IMR-90 (cell line): ENCODE measurements at regions not wholly inside any gene's neighbourhood (a gene's known extent, or its start where the extent isn't known, plus 50 kb on each side); places are given as distances from the start of the nearest gene placed in this dataset.

Source experiments
- ATAC-seq: fragments of 200-7000 bp; cut with Tn5 transposase; 2 replicates; pipeline ENCODE4 v1.9.1; 2020; ENCODE audit warnings: low read depth, mild to moderate bottlenecking, moderate library complexity
- BruUV-seq: library from RNA; stranded (reverse); fragments of 400-500 nt; replicated peaks from 2 replicates; lab custom pipeline; 2021; lab: Mats Ljungman, UMichigan
- CTCF ChIA-PET: fragments of 300-600 bp; formaldehyde crosslinking; extraction: SDS; loops from one replicate; lab custom pipeline; 2021; ENCODE audit warnings: antibody characterized with exemption; lab: Yijun Ruan, JAX
- POLR2A ChIA-PET: fragments of 300-600 bp; sonication (Branson Sonifier 250); formaldehyde crosslinking; loops from one replicate; lab custom pipeline; 2022; ENCODE audit warnings: antibody characterized with exemption; ENCODE audit not compliant: unreplicated experiment; lab: Charles Lee
- DNase-seq: peaks from one replicate; pipeline ENCODE4 v3.0.0; 2013
- H2AFZ ChIP-seq: replicated peaks from 2 replicates; pipeline ENCODE3; 2013; ENCODE audit warnings: low read length, mild to moderate bottlenecking; ENCODE audit not compliant: poor library complexity
- H2AK5ac ChIP-seq: 2 replicates; pipeline ENCODE4 v1.6.1; 2013; ENCODE audit warnings: low read depth, low read length, inconsistent platforms
- H2AK9ac ChIP-seq: replicated peaks from 2 replicates; pipeline ENCODE3; 2013; ENCODE audit warnings: mild to moderate bottlenecking, low read depth, low read length, moderate library complexity; ENCODE audit not compliant: poor library complexity
- H2BK120ac ChIP-seq: 2 replicates; pipeline ENCODE4 v1.6.1; 2013; ENCODE audit warnings: low read depth, low read length, inconsistent platforms
- H2BK15ac ChIP-seq: 3 replicates; pipeline ENCODE4 v1.6.1; 2013; ENCODE audit warnings: low read depth, low read length, inconsistent platforms
- H2BK20ac ChIP-seq: 2 replicates; pipeline ENCODE4 v1.6.1; 2013; ENCODE audit warnings: low read depth, mild to moderate bottlenecking, inconsistent platforms, low read length, moderate library complexity
- H2BK5ac ChIP-seq: 2 replicates; pipeline ENCODE4 v1.6.1; 2013; ENCODE audit warnings: mild to moderate bottlenecking, low read depth, low read length, inconsistent platforms; ENCODE audit not compliant: poor library complexity, severe bottlenecking
- H3K14ac ChIP-seq: replicated peaks from 2 replicates; pipeline ENCODE4 v1.6.1; 2013; ENCODE audit warnings: low read depth, low read length, inconsistent platforms
- H3K18ac ChIP-seq: 2 replicates; pipeline ENCODE4 v1.6.1; 2013; ENCODE audit warnings: low read depth, low read length, control low read depth
- H3K23ac ChIP-seq: 2 replicates; pipeline ENCODE4 v1.6.1; 2013; ENCODE audit warnings: low read depth, low read length, inconsistent platforms
- H3K27ac ChIP-seq: 2 replicates; pipeline ENCODE4 v1.5.1; 2013; ENCODE audit warnings: mild to moderate bottlenecking, control low read depth, low read length; ENCODE audit not compliant: insufficient read depth
- H3K27me3 ChIP-seq: 2 replicates; pipeline ENCODE4 v1.6.1; 2013; ENCODE audit warnings: low read length; ENCODE audit not compliant: control insufficient read depth, insufficient read depth
- H3K36me3 ChIP-seq: 2 replicates; pipeline ENCODE4 v1.6.1; 2013; ENCODE audit warnings: low read length, mixed read lengths; ENCODE audit not compliant: control insufficient read depth, insufficient read depth
- H3K4ac ChIP-seq: 2 replicates; pipeline ENCODE4 v1.6.1; 2013; ENCODE audit warnings: low read depth, low read length, inconsistent platforms
- H3K4me1 ChIP-seq: 2 replicates; pipeline ENCODE4 v1.6.1; 2013; ENCODE audit warnings: low read length, mixed read lengths; ENCODE audit not compliant: control insufficient read depth, insufficient read depth
- H3K4me2 ChIP-seq: 2 replicates; pipeline ENCODE4 v1.6.1; 2013; ENCODE audit warnings: low read depth, mild to moderate bottlenecking, control low read depth, low read length, moderate library complexity
- H3K4me3 ChIP-seq: 2 replicates; pipeline ENCODE4 v1.5.1; 2013; ENCODE audit warnings: low read depth, mild to moderate bottlenecking, control low read depth, low read length, moderate library complexity; ENCODE audit not compliant: insufficient read depth
- H3K56ac ChIP-seq: 2 replicates; pipeline ENCODE4 v1.6.1; 2013; ENCODE audit warnings: low read length, inconsistent platforms; ENCODE audit not compliant: insufficient read depth; ENCODE audit errors: extremely low read depth
- H3K79me1 ChIP-seq, 2 experiments: 2 replicates each; pipeline ENCODE4 v1.6.1; 2013; ENCODE audit warnings: low read length in 2 of 2, inconsistent platforms in 1 of 2, low read depth in 1 of 2
- H3K9ac ChIP-seq: 2 replicates; pipeline ENCODE4 v1.6.1; 2013; ENCODE audit warnings: low read depth, low read length, control low read depth
- H3K9me1 ChIP-seq: 2 replicates; pipeline ENCODE4 v1.6.1; 2013; ENCODE audit warnings: low read length, inconsistent platforms; ENCODE audit not compliant: insufficient read depth
- H3K9me3 ChIP-seq: 2 replicates; pipeline ENCODE4 v1.6.1; 2013; ENCODE audit warnings: low read length; ENCODE audit not compliant: control insufficient read depth, insufficient read depth
- H4K20me1 ChIP-seq: 2 replicates; pipeline ENCODE4 v1.6.1; 2013; ENCODE audit warnings: low read length, inconsistent platforms; ENCODE audit not compliant: insufficient read depth
- H4K5ac ChIP-seq: 2 replicates; pipeline ENCODE4 v1.6.1; 2013; ENCODE audit warnings: mild to moderate bottlenecking, low read depth, low read length, control low read depth
- H4K8ac ChIP-seq, 2 experiments: 2 replicates each; pipeline ENCODE4 v1.6.1; 2013; ENCODE audit warnings: low read depth in 2 of 2, low read length in 2 of 2, control low read depth in 1 of 2, inconsistent platforms in 1 of 2
- H4K91ac ChIP-seq: 2 replicates; pipeline ENCODE4 v1.6.1; 2013; ENCODE audit warnings: low read depth, low read length, inconsistent platforms; ENCODE audit not compliant: insufficient read depth
- BHLHE40 ChIP-seq: fragments of 150-350 bp; IDR thresholded peaks from 2 replicates; pipeline ENCODE4 v1.6.1; 2016; ENCODE audit warnings: mild to moderate bottlenecking, low read depth, low read length
- CHD1 ChIP-seq: IDR thresholded peaks from 2 replicates; pipeline ENCODE4 v1.6.1; 2012; ENCODE audit warnings: low read depth, low read length, improper control_type of control experiment
- CTCF ChIP-seq: conservative IDR thresholded peaks from 2 replicates; pipeline ENCODE4 v1.5.1; 2012; ENCODE audit warnings: mild to moderate bottlenecking, low read depth, low read length, improper control_type of control experiment
- MAFK ChIP-seq: IDR thresholded peaks from 2 replicates; pipeline ENCODE4 v1.6.1; 2012; ENCODE audit warnings: low read depth, low read length, improper control_type of control experiment
- MAZ ChIP-seq: IDR thresholded peaks from 2 replicates; pipeline ENCODE4 v1.6.1; 2012; ENCODE audit warnings: low read depth, mild to moderate bottlenecking, low read length, improper control_type of control experiment, moderate library complexity, borderline replicate concordance
- NFE2L2 ChIP-seq: fragments of 150-350 bp; IDR thresholded peaks from 2 replicates; pipeline ENCODE4 v1.6.1; 2016; ENCODE audit warnings: low read depth, mild to moderate bottlenecking, low read length
- POLR2A ChIP-seq: IDR thresholded peaks from 2 replicates; pipeline ENCODE4 v1.6.1; 2012; ENCODE audit warnings: mild to moderate bottlenecking, low read depth, low read length
- RCOR1 ChIP-seq: IDR thresholded peaks from 2 replicates; pipeline ENCODE4 v1.6.1; 2012; ENCODE audit warnings: mild to moderate bottlenecking, low read length, improper control_type of control experiment; ENCODE audit not compliant: insufficient replicate concordance
- RFX5 ChIP-seq: IDR thresholded peaks from 2 replicates; pipeline ENCODE4 v1.8.0; 2012; ENCODE audit warnings: low read depth, mild to moderate bottlenecking, low read length, moderate library complexity
- USF2 ChIP-seq: fragments of 150-350 bp; IDR thresholded peaks from 2 replicates; pipeline ENCODE4 v1.6.1; 2017; ENCODE audit warnings: mild to moderate bottlenecking, antibody characterized with exemption, low read length, low read depth
- WGBS, 2 experiments: methylation state at CpG; one replicate each; pipeline versions ENCODE4 v1.1.5 to v1.1.7; 2013; ENCODE audit warnings: missing lambda C conversion rate in 2 of 2; ENCODE audit not compliant: insufficient read length in 1 of 2; ENCODE audit errors: extremely low coverage in 2 of 2; 5-methylcytosine and 5-hydroxymethylcytosine counted together
- dilution Hi-C: fragments of 300-500 bp; cut with HindIII; formaldehyde crosslinking; loops from one replicate; pipeline ENCODE4 v1.14.3; 2018; ENCODE audit warnings: low sequenced_read_pairs; ENCODE audit not compliant: unreplicated experiment
- in situ Hi-C: fragments of 300-500 bp; cut with MboI; formaldehyde crosslinking; loops from 3 replicates; pipeline ENCODE4 v1.14.3; 2019; ENCODE audit warnings: low sequenced_read_pairs, inconsistent platforms, mixed read lengths
- intact Hi-C: fragments of 100-400 bp; cut with micrococcal nuclease; formaldehyde crosslinking; loops from 2 replicates; pipeline ENCODE4 v1.10.0; 2022

GRCh38 chr10:78473006-78473405 is 439.3 kb downstream of the RPS24 start:
- H3K27me3 ChIP-seq, result peaks cover 11% of the 10 kb centered on the region; the same call in 1 of the 2 replicates
- no peak overlapping the region for H3K23ac ChIP-seq
- no peak overlapping the region for H2AK9ac ChIP-seq
- BruUV-seq, result no TSS peak
- H3K9ac ChIP-seq, result no peak overlapping the region
- H3K27ac ChIP-seq, result no peak overlapping the region
- no peak overlapping the region for H3K4me3 ChIP-seq
- in situ Hi-C loops, result no loop called here
- peaks cover 4% of the 10 kb centered on the region; the same call in 1 of the 2 replicates for H3K4me1 ChIP-seq
- CTCF ChIA-PET, result no interaction called here
- no peak overlapping the region for H3K56ac ChIP-seq
- H2AK5ac ChIP-seq, result no peak overlapping the region
- H3K36me3 ChIP-seq, result no peaks in the 10 kb centered on the region
- H2BK15ac ChIP-seq, result no peak overlapping the region
- intact Hi-C loops, result no loop called here
- no peak overlapping the region for H4K5ac ChIP-seq
- H4K8ac ChIP-seq, result no peak overlapping the region
- no peaks in the 10 kb centered on the region for H3K79me1 ChIP-seq
- no peak overlapping the region for H2BK5ac ChIP-seq
- no peaks in the 10 kb centered on the region for H4K20me1 ChIP-seq
- no peak overlapping the region for H3K4me2 ChIP-seq
- no peak overlapping the region for H3K14ac ChIP-seq
- no peak overlapping the region for H2AFZ ChIP-seq
- no peak for TF ChIP-seq BHLHE40
- TF ChIP-seq RCOR1, result no peak
- TF ChIP-seq USF2, result no peak
- no peak for TF ChIP-seq MAFK
- TF ChIP-seq RFX5, result no peak
- no peak for TF ChIP-seq CTCF
- TF ChIP-seq MAZ, result no peak
- TF ChIP-seq CHD1, result no peak
- TF ChIP-seq NFE2L2, result no peak
- no peak for TF ChIP-seq POLR2A
- H2BK20ac ChIP-seq, result no peak overlapping the region
- no peak overlapping the region for H3K4ac ChIP-seq
- H4K91ac ChIP-seq, result no peak overlapping the region
- no peak overlapping the region for H2BK120ac ChIP-seq
- WGBS, 2 experiments, result no CpG with 5 or more reads among the region's 7 CpGs
- POLR2A ChIA-PET, result no interaction called here
- H3K18ac ChIP-seq, result no peak overlapping the region
- no peaks in the 10 kb centered on the region for H3K9me3 ChIP-seq
- H3K9me1 ChIP-seq, result no peaks in the 10 kb centered on the region; the same call in 1 of the 2 replicates
- dilution Hi-C loops, result no loop called here
- DNase-seq (no peak), ATAC-seq (no peak)
